ENCODE measurements at regions not wholly inside any gene's neighbourhood (a gene's known extent, or its start where the extent isn't known, plus 50 kb on each side); places are given as distances from the start of the nearest gene placed in this dataset.

DNA sequence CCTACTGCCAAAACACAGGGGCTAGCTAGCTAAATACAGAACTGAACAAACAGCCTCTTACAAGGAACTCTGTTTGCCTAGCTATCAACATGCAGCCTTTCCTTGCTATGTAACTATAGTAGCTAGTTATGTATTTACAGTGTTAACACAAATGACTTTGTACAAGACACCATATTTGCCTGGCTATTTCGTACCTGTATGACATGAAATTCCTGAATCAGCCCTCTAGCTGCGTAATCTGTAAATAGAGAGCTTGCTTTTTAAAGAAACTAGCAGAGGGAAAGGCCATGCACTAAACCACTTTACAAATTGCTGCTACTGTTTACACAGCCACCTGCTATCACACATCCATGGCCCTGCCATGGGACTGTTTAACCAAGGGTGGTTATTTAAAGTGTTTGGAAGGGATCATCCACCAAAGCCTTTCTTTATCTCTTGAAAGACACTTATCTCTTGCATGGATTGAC lies 248.7 kb downstream of the TFCP2L1 start:
- DNase-seq, result no peak

DNA sequence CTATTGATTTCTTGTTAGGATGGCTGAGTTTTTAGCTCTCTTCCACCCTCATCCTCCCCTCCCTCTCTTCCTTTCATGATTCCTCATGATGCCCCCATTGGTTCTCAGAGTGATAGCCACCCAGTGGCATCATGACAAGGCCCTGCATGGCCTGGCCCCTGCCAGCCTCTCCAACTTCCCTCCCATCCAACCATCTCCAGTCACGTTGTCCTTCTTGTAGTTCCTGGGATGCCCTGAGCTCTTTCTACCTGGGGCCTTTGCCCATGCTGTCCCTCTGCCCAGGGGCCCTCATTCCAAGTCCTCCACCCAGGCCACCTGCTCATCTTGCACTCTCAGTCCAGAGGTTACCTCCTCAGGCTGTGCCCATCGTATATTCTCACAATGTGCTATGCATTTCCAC lies 247.5 kb downstream of the TFCP2L1 start:
- no peak for DNase-seq

DNA sequence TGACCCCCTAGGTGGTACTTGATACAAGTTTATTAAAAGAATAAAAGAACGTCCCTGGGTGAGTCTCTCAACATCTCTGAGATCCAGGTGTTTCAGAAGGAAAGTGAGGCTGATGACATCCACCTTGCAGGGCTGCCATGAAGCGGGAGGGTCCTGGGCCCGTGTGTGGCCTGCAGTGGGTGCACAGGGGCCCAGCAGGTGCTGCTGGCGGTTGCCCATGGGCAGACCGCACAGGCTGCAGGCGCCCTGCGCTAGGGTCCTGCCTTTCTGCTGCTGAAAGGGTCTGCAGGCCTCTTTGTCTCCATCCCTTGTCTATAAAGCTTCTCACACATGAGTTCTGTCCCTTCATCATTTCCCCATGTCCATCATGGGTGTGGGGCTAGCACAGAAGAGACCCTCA lies 247.0 kb downstream of the TFCP2L1 start:
- no peak for DNase-seq

DNA sequence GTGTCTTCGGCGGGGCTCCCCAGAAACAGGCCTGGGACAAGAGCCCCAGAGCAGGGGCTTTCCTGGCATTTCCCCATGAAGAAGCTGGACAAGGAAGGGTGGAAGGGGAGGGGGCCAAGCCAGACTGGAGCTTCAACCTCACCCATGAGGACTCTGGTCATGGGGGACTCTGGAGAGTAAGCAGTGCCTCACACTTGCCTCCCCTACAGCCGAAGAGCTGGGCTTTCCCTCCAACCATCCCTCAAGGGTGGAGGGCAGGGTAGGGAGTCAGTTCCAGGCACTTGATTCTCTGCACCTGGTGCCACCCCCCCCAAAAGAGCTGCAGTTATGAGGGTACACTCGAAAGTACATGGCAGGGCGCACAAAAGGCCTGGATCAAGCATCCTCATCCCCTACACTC lies 246.6 kb downstream of the TFCP2L1 start:
- DNase-seq, result peak in 1 of 2 experiments; percentile 62

DNA sequence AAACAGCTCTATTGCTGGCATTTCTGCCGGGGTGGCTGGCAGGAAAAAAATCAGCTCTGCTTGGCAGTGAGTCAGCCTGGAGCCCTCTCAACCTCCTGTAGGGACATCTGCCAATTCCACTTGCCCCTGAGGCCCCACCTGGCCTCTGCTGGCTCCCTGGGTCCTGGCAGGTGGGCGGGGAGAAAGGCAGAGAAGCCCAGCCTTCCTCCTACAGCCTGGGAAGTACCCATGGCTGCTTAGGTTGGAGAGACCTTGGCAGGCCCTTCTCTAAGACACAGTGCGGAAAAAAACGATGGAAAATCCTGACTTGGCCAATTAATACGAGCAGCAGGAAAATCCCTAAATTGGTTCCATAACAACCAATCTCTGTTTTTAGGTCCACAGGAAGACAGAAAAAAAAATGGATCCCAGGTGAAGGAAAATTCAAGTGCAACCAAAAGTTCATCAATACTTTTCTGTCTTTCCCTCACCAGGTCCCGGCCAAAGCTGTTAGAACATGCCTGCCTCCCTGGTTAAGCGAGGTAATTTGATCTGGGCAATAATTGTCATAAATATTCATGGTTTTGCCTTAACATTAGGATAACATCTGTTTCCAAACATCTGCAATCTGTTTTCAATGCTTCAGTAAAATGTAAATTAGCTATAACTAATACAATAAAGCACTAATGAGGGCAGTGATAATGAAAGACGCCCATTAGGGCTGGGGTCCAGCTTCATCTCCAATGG lies 245.9 kb downstream of the TFCP2L1 start:
- DNase-seq, result peak; percentile 69 to 90

DNA sequence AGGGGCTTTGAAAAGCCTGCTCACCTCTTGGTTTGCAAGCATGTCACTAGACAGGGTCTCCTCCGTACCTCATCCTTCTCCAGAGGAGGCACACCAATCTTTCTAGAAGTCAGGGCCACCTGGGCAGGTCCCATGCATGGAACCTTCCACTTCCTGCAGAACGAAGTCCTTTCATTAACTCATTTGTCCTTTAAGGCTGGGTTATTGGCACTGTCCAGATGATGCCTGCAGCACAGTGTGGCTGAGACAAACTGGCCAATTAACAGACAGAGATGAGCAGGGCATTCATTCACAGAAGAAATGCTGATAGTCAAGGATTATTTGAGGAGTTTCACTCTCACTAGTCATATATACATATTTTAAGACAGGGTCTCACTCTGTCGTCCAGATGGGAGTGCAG lies 245.3 kb downstream of the TFCP2L1 start:
- DNase-seq, result peak in 1 of 2 experiments; percentile 75

DNA sequence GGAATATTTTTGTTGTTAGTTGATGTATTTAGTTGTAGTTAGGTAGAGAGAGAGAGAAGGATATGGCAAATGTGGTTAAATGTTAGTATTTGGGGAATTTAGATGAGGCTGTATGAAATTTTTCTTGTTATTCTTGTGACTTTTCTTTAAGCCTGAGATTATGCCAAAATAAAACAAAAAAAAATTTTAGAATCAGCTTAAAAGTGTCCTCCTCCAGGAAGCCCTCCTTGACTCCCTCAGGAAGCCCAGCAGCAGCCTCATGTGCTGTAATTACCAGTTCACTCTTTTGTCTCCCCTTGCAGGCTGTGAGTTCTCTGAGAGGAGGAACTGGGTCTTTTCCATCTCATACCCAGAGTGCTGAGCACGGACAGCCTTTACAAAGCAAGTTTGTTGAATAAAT lies 243.5 kb downstream of the TFCP2L1 start:
- no peak for DNase-seq

DNA sequence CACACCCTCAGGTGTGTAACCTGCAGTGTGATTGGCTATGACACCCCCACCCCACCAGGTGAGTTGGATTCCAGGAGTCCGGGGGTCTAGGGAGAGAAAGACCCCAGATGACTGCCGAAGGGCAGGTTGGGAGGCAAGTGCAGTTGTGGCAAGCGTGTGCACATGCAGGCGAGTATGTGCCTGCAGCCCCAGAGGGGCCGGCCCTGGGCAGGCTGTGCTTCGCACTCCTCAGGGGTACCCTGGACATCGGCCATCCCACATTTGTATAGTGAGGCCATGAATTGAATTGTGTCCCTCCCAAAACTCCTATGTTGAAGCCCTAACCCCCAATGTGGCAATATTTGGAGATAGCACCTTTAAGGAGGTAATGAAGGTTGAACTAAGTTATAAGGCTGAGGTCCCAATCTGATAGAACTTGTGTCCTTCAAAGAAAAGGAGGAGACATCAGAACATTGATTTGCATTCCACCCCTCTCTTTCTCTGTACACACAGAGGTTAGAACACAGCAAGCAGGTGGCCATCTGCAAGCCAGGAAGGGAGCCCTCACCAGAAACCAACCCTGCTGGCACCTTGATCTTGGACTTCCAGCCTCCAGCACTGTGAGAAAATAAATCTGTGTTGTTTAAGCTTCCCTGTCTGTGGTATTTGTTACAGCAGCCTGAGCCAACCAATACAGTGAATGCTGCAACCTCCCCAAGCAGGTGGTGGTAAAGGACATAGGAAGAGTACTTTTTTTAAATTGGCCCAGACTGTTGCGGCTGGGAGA lies 241.8 kb downstream of the TFCP2L1 start:
- no peak for DNase-seq

DNA sequence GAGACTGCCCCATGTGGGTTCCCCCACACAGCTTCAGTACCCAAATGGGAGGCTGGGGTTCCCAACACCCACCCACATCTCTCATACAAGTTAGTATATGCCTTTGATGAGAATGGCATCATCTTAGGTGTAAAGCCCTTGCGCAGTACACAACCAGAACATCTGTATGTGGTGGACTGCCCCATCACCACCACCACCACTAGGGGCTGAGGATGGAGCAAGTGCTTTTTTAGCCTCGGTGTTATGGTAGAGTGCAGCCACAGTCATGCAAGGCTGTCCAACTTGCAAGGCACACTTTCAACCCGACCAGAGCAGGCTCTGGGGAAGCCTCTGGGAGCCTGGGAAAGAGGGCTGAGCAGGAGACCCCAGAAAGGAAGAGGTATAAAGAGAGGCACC lies 241.2 kb downstream of the TFCP2L1 start:
- DNase-seq, result no peak

DNA sequence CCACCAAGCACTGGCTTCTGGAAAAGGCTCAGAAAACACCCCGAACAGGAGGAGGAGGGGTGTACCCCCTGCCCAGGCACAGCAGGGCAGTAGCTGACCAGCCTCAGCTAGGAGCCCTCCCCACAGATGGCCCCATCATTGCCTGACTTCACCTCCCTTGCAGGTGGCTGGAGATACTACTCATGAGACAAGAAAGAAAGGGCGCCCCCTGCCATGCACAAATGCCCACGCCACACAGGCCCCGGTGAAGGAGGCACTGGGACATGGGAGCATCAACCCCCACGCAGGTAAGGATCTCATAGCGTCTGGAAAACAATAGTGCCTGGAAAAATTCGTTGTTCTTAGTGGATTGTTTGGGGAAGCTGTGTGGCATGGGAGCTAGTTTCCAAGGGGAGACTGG lies 240.6 kb downstream of the TFCP2L1 start:
- DNase-seq, result peak in 1 of 2 experiments; percentile 7

DNA sequence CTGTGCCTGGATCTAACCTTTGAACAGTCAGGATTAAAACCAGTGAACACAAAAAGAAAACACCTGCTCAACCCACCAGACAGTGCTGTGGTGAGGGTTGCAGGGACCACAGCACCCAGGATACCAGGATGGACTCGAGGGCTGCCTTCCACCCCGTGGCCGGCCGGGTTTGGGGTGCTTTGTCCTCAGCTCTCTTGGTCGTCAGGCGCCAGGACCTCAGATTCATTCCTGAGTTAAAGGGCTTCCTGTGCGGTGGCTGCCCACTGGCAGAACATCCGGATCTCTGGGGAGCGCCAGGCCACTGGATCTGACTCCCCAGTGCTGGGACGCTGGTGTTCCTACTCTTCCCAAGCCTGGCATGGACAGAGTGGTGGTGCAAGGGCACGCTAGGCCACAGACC lies 239.8 kb downstream of the TFCP2L1 start:
- DNase-seq, result no peak

DNA sequence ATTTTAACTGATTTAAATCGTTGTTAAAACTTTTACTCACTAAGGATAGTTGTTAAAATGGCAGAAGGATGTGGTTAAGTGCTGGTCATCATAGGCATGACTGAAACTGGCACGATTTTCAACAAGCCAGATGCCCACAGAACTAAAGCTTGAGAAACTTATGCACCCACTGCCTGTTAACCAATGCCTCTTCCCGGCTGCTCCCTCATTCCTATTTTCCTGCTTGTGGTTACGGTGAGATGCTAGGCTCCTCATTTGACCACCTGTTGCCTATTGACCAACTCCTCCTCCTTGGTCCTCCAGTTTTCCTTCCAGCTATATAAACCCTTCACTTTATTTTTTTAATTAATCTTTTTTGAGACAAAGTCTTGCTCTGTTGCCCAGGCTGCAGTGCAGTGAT lies 238.7 kb downstream of the TFCP2L1 start:
- no peak for DNase-seq

DNA sequence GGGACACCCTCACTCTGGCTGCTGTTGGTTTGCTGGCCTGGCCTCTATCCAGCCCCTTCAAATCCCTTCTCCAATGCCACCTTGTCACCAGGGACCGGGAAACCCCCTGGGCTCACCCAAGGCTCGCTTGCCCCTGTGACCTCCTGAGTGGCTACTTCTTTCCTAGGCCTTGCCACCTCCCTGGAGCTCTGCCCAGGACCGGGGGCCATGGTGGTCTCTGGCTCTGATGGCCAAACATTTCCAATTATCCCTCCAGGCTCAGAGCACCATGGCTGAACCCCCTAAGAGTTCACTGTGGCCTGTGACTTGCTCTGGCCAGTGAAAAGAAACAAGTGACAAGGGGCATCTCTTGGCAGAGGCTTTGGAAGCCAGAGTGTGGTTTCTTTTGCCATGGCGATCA lies 237.6 kb downstream of the TFCP2L1 start:
- DNase-seq, result no peak

DNA sequence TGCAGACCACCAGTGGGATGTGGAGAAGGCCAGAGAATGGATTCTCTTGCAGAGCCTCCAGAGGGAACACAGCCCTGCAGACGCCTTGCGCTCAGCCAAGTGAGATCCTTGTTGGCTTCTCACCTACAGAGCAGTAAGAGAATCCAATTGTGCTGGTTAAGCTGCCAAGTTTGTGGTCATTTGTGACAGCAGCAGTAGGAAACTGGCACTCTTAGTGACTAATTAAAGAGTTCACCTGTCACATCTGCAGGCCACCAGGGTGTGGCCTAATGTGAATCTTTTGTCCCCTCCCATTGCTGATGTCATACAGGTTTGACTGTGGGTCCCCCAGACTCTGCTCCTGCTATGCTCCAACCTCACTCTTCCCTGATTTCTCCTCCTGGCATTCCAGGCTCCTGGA lies 235.9 kb downstream of the TFCP2L1 start:
- DNase-seq, result no peak

DNA sequence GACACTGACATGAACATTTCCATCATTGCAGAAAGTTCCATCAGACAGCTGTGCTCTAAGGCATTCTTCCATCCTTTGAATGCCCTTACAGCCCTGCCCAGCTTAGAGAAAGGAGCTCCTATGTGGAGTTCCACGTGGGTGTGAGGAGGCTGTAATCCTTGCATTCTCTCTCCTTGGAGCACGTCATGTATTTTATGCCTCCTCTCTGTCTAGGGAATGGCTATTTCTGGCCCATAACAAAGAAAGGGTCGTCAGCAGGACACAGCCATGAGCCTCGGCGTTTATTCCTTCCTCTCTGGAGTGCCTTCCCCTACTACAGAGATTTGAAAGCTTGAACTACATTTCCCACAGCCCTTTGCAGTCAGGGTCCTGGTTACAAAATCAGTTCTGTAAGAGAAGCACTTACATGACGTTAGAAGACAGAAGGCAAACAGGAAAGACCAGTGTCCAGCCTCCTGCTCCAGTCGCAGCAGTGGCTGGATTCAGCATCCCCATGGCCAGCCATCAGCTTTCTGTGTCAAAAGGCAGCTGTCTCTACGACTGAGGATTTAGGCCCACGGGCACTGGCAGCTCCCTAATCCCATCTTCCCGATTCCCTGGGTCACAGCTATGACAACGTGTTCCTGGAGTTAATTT lies 234.9 kb downstream of the TFCP2L1 start:
- no peak for DNase-seq

DNA sequence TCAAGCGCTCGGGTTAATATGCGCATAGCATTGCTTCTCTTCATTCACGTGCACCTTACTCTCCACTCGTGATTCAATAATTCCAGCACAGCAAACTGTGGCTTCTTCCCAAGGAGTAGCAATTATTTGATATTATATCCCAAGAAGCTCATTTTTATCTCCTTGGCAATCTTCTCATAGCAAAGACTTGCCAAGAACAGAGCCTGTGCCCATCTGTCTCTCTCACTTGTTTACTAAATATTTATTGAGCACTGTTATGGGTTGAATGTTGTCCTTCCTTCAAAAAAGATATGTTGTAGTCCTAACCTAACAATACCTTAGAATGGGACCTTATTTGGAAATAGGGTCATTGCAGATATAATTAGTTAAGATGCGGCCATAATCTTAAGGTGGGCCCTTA lies 233.7 kb downstream of the TFCP2L1 start:
- DNase-seq, result no peak

DNA sequence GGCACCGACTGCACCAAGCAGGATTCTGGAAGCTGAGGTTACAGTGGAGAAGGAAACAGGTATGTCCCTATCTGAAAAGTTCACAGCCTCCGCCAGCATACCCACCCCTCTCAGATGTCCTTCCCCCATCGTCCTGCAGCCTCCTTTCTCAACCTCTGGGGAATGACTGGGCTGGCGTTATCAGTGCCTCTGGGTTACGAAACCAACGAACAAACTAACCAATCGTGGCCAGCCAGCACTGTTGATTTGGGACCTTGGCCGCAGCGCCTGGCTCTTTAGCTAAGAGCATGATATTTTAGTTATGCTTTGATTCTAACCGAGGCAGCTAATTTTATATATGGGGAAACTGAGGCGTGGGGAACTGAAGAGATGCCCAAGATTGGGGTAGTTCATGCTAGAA lies 233.0 kb downstream of the TFCP2L1 start:
- DNase-seq, result no peak

DNA sequence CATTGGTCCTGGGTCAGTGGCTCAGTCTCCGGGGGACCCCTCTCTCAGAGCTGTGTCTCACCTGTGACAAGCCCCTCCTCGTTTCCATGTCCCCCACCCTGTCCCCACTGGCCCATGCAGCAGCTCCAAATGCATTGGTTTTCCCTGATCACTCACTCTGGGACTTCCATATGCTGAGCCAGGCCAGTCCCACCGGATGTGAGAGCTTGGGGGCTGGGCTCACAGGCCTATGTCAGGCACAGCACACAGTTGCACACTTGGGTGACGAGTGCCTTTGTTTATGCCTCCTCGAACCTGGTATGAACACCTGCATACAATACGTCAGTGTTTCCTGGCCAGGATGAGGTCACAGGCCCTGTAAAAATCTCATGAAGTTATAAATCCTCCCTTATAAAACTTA lies 232.5 kb downstream of the TFCP2L1 start:
- DNase-seq, result no peak

DNA sequence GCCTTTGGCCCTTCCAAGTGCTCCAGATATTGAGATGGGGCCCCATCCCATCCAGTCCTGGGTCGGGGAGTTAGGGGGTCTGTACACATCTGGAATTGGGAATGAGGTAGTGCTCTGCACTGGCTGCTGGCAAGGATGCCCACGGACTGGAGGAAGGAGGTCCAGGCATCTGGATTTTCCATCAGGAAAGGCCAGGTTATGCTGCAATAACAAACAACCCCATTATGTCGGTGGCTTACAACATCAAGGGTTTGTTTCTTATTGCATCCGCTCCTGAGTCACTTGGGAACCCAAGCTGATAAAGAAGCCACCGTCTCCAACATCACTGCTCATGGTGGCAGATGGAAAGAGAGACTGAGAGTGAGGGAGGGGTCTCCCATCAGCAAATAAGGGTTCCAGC lies 229.9 kb downstream of the TFCP2L1 start:
- no peak for DNase-seq

DNA sequence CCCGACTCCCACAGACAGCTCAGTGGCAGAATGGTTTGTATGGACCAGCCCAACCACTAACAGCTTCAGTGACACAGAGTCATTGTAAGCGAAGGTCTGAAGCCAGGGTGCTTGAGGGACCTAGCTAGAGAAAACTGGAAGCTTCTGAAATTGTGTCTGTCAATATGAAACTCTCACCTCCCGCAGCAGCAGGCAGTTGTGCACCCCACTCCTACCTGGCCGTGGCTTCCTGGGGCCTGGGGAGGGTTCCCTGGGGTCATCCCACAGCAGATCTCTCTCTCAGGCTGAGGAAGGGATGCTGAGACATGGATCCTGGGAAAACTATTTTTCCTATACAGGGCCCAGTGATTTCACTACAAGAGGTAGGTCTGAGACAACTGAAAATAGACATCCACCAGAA lies 229.5 kb downstream of the TFCP2L1 start:
- DNase-seq, result no peak

DNA sequence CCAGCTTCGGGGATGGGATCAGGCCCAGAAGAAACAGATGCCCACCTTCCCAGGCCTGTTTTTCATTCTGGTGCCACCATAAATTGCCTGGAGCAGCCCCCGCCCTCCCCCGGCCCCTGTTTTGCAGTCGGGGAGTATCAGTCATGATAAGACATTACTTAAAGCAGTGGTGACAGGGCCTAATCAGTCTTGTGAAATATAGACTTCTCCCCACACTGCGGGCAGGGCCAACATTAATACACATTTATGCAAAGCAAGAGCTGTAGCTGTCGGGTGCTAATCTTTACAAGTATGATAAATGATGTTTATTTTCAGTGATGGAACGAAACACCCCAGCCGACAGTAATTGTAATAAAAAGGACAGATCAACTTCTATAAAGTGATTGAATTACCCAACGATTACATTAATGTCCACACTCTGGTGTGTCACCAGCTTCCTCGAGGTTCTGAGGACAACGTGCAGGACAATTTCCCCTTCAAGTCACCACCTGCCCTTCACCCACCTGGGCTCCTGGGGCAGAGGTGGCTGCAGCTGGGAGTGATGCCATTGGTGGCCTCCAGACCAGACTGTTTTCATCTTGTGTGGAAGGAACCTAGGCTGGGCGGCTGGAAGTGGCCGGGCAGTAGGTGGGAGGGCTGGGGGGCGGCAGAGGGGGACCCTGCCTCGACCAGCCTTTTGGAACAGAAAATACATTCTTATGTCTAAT lies 226.0 kb downstream of the TFCP2L1 start:
- no peak for DNase-seq

DNA sequence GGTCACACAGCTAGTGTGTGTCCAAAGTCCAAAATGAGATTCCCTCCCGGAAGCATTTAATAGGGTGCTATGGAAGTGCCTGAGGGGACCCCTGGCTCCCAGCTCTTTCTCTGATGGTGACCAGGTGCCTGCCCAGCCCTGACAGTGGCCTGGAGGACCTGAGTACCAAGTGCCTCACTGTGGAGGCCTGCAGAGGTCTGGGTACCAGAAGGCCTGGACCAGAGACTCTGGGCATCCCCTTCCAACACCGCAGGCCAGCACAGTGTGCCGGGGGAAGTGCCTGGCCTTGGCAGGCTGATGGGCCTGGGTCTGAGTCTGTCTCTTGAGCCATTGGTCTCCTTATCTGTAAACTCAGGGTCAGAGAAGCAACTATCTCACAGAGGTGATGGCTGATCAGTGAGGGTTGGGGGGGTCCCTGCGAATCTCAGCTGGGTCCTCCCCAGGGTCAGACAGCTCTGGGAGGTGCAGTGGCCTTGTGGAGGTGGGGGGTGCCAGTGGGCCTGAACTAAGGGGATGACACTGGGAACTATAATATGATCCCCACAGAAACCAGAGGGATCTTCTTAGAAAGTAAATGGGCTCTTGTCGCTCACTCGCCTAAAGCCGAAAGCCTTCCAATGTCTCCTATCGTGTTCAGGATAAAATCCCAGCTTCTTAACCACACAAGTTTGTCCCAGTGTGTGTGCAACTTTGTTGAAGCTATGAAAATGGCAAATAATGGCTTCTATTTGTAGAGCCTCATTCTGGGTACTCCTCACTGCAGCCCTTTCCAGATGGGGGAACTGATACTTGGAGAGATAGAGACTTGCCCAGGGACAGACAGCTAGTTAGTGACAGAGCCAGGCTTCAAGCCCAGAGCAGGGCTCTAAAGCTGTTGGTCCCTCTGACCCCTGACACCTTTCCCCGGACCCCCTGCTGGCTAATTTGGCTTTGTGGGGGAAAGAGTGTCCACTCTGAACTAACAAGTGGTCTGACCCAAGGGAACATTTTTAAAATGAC lies 225.1 kb downstream of the TFCP2L1 start:
- no peak for DNase-seq

Data from NCI-H524 (cell line).